Muscle of leg (tissue), 3 donors: ENCODE measurements at regions not wholly inside any gene's neighbourhood (a gene's known extent, or its start where the extent isn't known, plus 50 kb on each side); places are given as distances from the start of the nearest gene placed in this dataset.

Experiments
- DNase-seq: peaks from one replicate; pipeline ENCODE4 v3.0.0; 2013
- H3K27ac ChIP-seq: one replicate; pipeline ENCODE4 v1.5.1; 2013; ENCODE audit warnings: mild to moderate bottlenecking, low read length, control low read depth
- H3K27me3 ChIP-seq: one replicate; pipeline ENCODE4 v1.6.1; 2013; ENCODE audit warnings: low read length; ENCODE audit not compliant: control insufficient read depth, insufficient read depth
- H3K36me3 ChIP-seq: one replicate; pipeline ENCODE4 v1.6.1; 2013; ENCODE audit warnings: low read length; ENCODE audit not compliant: control insufficient read depth, insufficient read depth
- H3K4me1 ChIP-seq: one replicate; pipeline ENCODE4 v1.6.1; 2013; ENCODE audit warnings: low read length; ENCODE audit not compliant: control insufficient read depth, insufficient read depth
- H3K4me3 ChIP-seq: one replicate; pipeline ENCODE4 v1.5.1; 2013; ENCODE audit warnings: low read length, control low read depth
- H3K9me3 ChIP-seq: replicated peaks from 2 replicates; pipeline ENCODE4 v1.6.1; 2013; ENCODE audit warnings: low read depth, low read length; ENCODE audit not compliant: control insufficient read depth
- WGBS: methylation state at CpG from one replicate; pipeline ENCODE4 v1.1.5; 2013; ENCODE audit warnings: missing lambda C conversion rate; ENCODE audit not compliant: insufficient coverage; 5-methylcytosine and 5-hydroxymethylcytosine counted together

DNA sequence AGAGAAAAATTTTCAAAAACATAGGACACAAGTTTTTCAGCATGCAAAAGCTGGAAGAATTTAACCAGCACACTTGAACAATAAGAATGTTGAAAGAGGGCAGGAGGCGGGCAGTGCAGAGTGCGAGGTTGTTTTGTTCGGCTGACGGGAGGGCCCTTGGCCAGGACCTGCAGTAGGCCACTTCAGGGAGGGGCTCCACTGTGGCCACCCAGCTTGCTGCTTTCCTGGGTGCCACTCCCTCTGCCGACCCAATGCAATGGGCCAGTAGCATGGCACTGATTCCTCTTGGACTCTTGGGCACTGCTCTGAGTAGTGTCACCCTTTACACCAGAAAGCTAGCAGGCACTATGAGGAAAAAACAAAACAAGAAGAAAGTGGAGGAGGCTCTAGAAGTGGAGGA is 92.9 kb downstream of the SNRPE start:
- no peak for DNase-seq
- Histone ChIP-seq H3K27me3 (no peaks in the 10 kb centered on the region), H3K27ac (no peak overlapping the region), H3K4me1 (no peaks in the 10 kb centered on the region), H3K9me3 (peaks cover 4% of the 10 kb centered on the region), H3K4me3 (no peak overlapping the region), H3K36me3 (no peaks in the 10 kb centered on the region)
- 95% methylated on average over 5 of the region's 5 CpGs for WGBS

DNA sequence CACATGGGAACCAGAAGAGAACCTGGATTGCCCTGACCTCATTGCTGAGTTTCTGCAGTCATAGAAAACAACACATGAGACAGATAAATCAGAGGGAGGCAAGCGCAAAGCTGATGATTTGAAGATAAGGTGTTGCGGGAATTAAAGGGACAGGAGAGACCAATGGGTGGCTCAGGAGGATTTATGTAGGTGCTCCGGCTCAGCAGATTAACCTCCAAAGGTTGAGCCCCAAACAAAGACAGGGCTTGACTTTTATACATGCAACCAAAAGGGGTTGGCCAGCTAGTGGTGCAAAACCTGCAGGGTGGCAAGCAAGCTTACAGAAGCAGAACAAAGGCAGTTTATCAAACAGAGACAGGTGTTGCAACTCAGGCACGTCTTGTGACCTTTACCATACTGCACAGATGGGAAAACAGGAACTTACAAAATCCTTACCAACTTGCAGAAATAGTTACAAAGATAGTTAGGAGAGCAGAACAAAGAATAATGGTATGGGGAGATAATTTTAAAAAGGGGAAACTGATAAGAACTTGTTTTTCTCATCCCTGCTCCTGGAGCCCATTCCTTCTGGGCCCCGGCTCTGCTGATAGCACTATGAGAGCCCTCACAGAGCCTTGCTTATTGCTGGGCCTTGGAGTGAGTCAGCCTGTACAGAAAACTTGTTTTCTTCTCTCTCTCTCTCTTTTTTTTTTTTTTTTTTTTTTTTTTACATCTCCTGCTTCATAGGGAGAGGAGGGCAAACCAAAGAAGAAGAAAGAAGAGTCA is 93.6 kb downstream of the SNRPE start:
- Histone ChIP-seq H3K4me1 (no peaks in the 10 kb centered on the region), H3K9me3 (peaks cover 4% of the 10 kb centered on the region), H3K4me3 (no peak overlapping the region), H3K27ac (no peak overlapping the region), H3K36me3 (no peaks in the 10 kb centered on the region), H3K27me3 (no peaks in the 10 kb centered on the region)
- DNase-seq: no peak
- 85% methylated on average over 2 of the region's 5 CpGs for WGBS

DNA sequence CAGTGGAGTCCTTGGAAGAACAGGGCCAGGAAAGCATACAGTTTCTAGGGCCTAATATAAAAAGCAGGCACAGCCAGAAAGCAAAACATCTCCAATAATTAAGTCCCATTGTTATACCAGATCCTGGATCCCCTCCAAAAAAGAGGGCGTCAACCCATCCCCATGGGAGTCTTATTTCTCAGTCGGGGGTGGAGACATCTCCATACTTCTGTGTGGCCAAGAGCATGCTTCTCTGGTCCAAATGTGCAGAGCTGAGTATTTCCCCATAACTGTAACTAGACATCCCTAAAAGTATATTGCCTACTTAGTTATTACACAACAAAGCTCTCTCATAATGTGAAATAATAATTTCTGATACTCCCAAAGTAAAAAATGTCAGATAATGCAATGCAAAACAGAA is 104.2 kb upstream of the SOX13 start:
- no peaks in the 10 kb centered on the region for H3K36me3 ChIP-seq
- peaks cover 12% of the 10 kb centered on the region for H3K9me3 ChIP-seq
- H3K4me1 ChIP-seq: no peaks in the 10 kb centered on the region
- H3K27me3 ChIP-seq: no peaks in the 10 kb centered on the region
- WGBS: no CpG with 5 or more reads among the region's 2 CpGs
- H3K4me3 ChIP-seq: no peak overlapping the region
- DNase-seq: peak; percentile 4
- H3K27ac ChIP-seq: no peak overlapping the region

DNA sequence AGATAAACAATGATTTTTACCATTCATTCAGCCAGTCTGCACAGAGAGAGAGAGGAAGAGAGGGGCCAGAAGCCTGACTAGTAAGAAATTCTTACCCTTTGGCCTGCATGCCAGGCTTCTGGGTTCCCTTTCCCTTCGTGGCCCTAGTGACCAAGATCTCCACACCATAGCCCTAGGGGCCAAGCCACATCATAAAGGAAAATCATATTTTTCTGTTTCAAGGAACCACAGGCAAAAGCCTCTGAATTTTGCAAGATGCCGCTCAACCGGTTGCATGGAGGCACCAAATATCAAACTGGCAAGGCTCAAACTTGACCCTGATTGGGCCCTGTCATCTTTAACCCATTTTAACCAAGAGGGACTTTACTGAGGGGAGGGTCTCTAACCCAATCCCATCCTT is 103.1 kb upstream of the SOX13 start:
- no CpG with 5 or more reads among the region's 3 CpGs for WGBS
- H3K27me3 ChIP-seq: no peaks in the 10 kb centered on the region
- no peak overlapping the region for H3K27ac ChIP-seq
- H3K4me1 ChIP-seq: no peaks in the 10 kb centered on the region
- H3K4me3 ChIP-seq: no peak overlapping the region
- no peak for DNase-seq
- peaks cover 16% of the 10 kb centered on the region for H3K9me3 ChIP-seq
- H3K36me3 ChIP-seq: no peaks in the 10 kb centered on the region

DNA sequence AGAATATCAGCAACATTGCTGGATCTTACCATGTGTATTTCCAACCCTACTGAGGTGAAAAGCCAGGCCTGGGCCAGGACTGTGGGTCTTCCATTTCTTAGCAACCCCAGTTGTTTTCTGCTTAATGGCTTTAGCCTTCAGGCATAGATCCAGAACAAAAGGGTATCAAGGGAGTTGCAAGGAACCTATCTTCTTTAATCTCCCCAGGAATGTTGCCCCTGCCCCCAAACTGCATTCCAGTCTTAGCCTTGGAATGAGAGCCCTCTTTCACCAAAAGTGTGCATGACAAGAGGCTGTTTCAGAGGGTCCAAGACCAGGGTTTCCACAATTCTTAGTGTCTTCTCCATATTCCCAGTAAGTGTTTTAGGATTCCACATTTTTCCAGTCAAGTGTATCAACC is 87.9 kb upstream of the SOX13 start:
- Histone ChIP-seq H3K9me3 (no peaks in the 10 kb centered on the region), H3K36me3 (no peaks in the 10 kb centered on the region), H3K4me1 (no peaks in the 10 kb centered on the region), H3K4me3 (no peak overlapping the region), H3K27me3 (peaks cover 5% of the 10 kb centered on the region), H3K27ac (no peak overlapping the region)
- no peak for DNase-seq

DNA sequence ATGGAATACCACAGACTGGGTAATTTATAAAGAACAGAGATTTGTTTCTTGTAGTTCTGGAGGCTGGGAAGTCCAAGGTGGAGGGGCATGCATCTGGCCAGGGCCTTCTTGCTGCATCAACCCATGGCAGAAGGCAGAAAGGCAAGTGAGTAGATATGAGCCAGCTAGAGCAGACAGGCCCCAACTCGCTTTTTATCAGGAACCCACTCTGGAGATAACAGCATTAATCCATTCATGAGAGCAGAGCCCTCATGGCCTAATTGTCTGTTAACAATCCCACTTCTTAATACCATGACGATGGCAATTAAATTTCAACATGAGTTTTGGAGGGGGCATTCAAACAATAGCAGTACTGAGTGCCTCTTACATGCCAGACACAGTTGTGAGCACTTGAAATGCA is 87.2 kb upstream of the SOX13 start:
- Histone ChIP-seq H3K9me3 (no peaks in the 10 kb centered on the region), H3K4me1 (no peaks in the 10 kb centered on the region), H3K27ac (no peak overlapping the region), H3K36me3 (no peaks in the 10 kb centered on the region), H3K4me3 (no peak overlapping the region), H3K27me3 (peaks cover 5% of the 10 kb centered on the region)
- DNase-seq: no peak
- WGBS: no CpG with 5 or more reads among the region's 2 CpGs

DNA sequence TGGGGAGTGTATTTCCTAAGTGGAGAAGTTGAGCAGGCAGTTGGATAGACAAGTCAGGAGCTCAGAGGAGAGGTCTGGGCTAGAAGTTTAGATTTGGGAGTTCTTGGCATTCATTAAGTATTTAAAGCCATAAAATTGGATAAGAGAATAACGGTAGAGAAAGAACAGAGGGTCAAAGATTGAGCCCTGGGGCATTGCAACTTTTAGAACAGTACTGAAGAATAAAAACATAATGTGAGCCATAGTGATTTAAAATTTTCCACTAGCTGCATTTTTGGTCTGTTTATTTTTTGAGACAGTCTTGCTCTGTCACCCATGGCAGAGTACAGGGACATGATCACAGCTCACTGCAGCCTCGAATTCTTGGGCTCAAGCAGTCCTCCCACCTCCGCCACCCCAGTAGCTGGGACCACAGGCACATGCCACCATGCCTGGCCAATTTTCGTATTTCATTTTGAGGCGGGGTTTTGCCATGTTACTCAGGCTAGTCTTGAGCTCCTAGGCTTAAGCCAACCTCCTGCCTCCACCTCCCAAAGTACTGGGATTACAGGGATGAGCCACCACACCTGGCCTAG is 85.9 kb upstream of the SOX13 start:
- Histone ChIP-seq H3K36me3 (no peaks in the 10 kb centered on the region), H3K27me3 (peaks cover 2% of the 10 kb centered on the region), H3K4me3 (no peak overlapping the region), H3K27ac (no peak overlapping the region), H3K9me3 (no peaks in the 10 kb centered on the region), H3K4me1 (no peaks in the 10 kb centered on the region)
- WGBS: 72% methylated on average over 5 of the region's 5 CpGs
- no peak for DNase-seq

DNA sequence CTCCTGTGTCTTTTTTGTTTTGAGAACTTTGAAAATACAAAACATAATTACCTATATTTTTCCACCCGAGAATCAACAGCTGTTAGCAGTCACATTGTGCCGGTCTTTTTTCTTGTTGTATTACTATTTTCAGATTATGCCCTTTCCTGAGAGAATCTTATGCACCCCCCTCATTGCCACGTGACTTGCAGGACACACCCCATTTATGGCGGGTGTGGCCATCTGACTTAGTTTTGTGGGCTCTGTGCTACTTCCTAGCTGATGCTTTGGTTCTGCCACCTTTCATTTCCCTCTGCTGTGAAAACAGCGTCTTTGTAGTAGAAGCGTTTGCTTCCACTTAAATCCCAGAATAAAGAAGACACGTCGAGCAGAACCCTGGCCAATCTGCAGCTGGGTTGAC is 82.8 kb upstream of the SOX13 start:
- Histone ChIP-seq H3K4me3 (no peak overlapping the region), H3K36me3 (no peaks in the 10 kb centered on the region), H3K9me3 (no peaks in the 10 kb centered on the region), H3K4me1 (no peaks in the 10 kb centered on the region), H3K27ac (no peak overlapping the region), H3K27me3 (peaks cover 3% of the 10 kb centered on the region)
- 80% methylated on average over 4 of the region's 8 CpGs for WGBS
- no peak for DNase-seq

DNA sequence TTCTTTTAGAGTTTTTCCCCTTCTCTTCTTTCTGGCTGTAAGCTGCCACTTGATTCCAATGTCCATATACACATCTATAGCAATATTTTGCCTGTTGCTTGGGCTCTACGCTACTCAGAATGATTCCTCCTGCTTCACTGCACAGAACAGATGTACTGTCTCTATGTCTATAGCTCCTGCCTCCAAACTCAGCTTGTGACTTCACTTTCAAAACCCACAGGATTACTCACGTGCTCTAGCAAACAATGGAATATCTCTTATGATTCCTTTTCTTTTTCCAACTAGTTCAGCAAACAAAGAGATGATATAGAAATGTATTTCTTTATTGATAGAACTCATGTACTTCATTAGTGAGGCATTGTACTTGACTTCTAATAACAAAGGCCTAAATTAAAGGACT is 80.5 kb upstream of the SOX13 start:
- peaks cover 3% of the 10 kb centered on the region for H3K4me1 ChIP-seq
- H3K4me3 ChIP-seq: no peak overlapping the region
- DNase-seq: peak; percentile 37
- no peaks in the 10 kb centered on the region for H3K36me3 ChIP-seq
- 44% methylated on average over 1 of the region's 2 CpGs for WGBS
- no peaks in the 10 kb centered on the region for H3K9me3 ChIP-seq
- peaks cover 4% of the 10 kb centered on the region for H3K27me3 ChIP-seq
- no peak overlapping the region for H3K27ac ChIP-seq

DNA sequence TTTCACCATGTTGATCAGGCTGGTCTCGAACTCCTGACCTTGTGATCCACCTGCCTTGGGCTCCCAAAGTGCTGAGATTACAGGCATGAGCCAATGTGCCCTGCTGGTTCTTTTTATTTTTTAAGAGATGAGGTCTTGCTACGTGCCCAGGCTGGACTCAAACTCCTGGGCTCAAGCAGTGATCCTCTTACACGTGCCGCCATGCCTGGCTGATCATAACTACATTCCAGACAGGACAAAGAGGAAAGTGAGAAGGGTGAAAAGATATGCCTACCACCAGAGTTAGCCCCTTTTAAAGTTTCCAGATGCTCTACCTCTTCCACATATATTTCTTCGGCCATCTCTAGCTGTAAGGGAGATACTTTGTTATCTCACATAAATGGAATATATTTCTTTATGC is 79.7 kb upstream of the SOX13 start:
- no CpG with 5 or more reads among the region's 5 CpGs for WGBS
- H3K4me1 ChIP-seq: peaks cover 3% of the 10 kb centered on the region
- no peak for DNase-seq

DNA sequence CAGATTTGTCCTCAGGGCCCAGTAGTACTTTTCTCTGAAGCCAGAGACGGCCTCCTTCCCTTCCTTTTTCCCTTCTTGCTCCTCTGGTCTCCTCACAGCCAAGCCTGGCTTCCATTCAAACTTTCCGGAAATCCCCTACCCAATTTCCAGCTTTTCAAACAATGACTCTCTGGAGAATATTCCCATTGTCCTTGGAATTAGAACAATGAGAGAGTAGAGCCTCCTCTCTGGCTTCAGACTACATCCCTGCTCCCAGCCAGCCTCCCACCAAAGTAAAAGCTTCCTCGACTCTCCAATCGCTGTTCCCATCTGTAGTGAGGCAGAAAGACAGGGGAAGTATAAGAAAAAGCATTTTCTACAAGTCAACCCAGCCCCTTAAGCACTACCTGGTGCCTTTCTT is 77.7 kb upstream of the SOX13 start:
- Histone ChIP-seq H3K4me3 (no peak overlapping the region), H3K9me3 (no peaks in the 10 kb centered on the region), H3K27ac (peak overlapping the region; percentile 5), H3K36me3 (no peaks in the 10 kb centered on the region), H3K4me1 (peaks cover 3% of the 10 kb centered on the region), H3K27me3 (peaks cover 6% of the 10 kb centered on the region)
- peak; percentile 90 for DNase-seq
- WGBS: no CpG with 5 or more reads among the region's 4 CpGs

More for the DNA sequence above, 79.7 kb upstream of the SOX13 start:
- no peaks in the 10 kb centered on the region for H3K9me3 ChIP-seq
- H3K27ac ChIP-seq: no peak overlapping the region
- H3K36me3 ChIP-seq: no peaks in the 10 kb centered on the region
- peaks cover 6% of the 10 kb centered on the region for H3K27me3 ChIP-seq
- no peak overlapping the region for H3K4me3 ChIP-seq
